HepG2 (cell line): ENCODE measurements at regions not wholly inside any gene's neighbourhood (a gene's known extent, or its start where the extent isn't known, plus 50 kb on each side); places are given as distances from the start of the nearest gene placed in this dataset.

Source experiments
- AHDC1 ChIP-seq: sonication (generic); formaldehyde crosslinking; IDR thresholded peaks from 2 replicates; pipeline ENCODE4 v1.5.1; 2020; ENCODE audit warnings: mild to moderate bottlenecking, missing genetic modification reagents, borderline replicate concordance
- IRX3 ChIP-seq: sonication (generic); formaldehyde crosslinking; IDR thresholded peaks from 2 replicates; pipeline ENCODE4 v1.8.1; 2023; ENCODE audit warnings: mild to moderate bottlenecking, low read depth, missing genetic modification reagents, borderline replicate concordance
- KMT2A ChIP-seq: sonication (generic); formaldehyde crosslinking; IDR thresholded peaks from 2 replicates; pipeline ENCODE4 v1.4.0; 2020; ENCODE audit warnings: missing genetic modification reagents
- MIER3 ChIP-seq: IDR thresholded peaks from 2 replicates; pipeline ENCODE4 v1.6.1; 2016; ENCODE audit warnings: missing compliant biosample characterization, borderline replicate concordance
- MTERF4 ChIP-seq: sonication (generic); formaldehyde crosslinking; IDR thresholded peaks from 2 replicates; pipeline ENCODE4 v1.8.0; 2023; ENCODE audit warnings: mild to moderate bottlenecking, missing genetic modification reagents
- MXI1 ChIP-seq: IDR thresholded peaks from 3 replicates; pipeline ENCODE4 v1.6.1; 2012; ENCODE audit warnings: low read depth, low read length, inconsistent platforms, borderline replicate concordance
- PAX8 ChIP-seq: sonication (generic); formaldehyde crosslinking; IDR thresholded peaks from 2 replicates; pipeline ENCODE4 v1.8.0; 2022; ENCODE audit warnings: mild to moderate bottlenecking, missing genetic modification reagents, borderline replicate concordance
- STAT5B ChIP-seq: sonication (generic); formaldehyde crosslinking; IDR thresholded peaks from 2 replicates; pipeline ENCODE4 v1.4.0; 2020; ENCODE audit warnings: missing genetic modification reagents
- ZNF124 ChIP-seq: sonication (generic); formaldehyde crosslinking; IDR thresholded peaks from 2 replicates; pipeline ENCODE4 v1.4.0; 2020; ENCODE audit warnings: missing genetic modification reagents
- ZNF709 ChIP-seq: sonication (generic); formaldehyde crosslinking; IDR thresholded peaks from 2 replicates; pipeline ENCODE4 v1.5.0; 2020; ENCODE audit warnings: mild to moderate bottlenecking, missing genetic modification reagents
- TF ChIP-seq, protein P1 (sequence below): sonication (generic); formaldehyde crosslinking; IDR thresholded peaks from 2 replicates; pipeline ENCODE4 v1.5.0; 2020; ENCODE audit warnings: missing genetic modification reagents
- TF ChIP-seq, protein P2 (sequence below): sonication (generic); formaldehyde crosslinking; IDR thresholded peaks from 2 replicates; pipeline ENCODE4 v1.8.0; 2022; ENCODE audit warnings: low read depth, missing genetic modification reagents
- TF ChIP-seq, protein P3 (sequence below): sonication (generic); formaldehyde crosslinking; IDR thresholded peaks from 2 replicates; pipeline ENCODE4 v1.4.0; 2020; ENCODE audit warnings: missing genetic modification reagents
- TF ChIP-seq, protein P4 (sequence below): sonication (generic); formaldehyde crosslinking; IDR thresholded peaks from 2 replicates; pipeline ENCODE4 v1.8.0; 2022; ENCODE audit warnings: mild to moderate bottlenecking, missing genetic modification reagents, moderate library complexity

DNA sequence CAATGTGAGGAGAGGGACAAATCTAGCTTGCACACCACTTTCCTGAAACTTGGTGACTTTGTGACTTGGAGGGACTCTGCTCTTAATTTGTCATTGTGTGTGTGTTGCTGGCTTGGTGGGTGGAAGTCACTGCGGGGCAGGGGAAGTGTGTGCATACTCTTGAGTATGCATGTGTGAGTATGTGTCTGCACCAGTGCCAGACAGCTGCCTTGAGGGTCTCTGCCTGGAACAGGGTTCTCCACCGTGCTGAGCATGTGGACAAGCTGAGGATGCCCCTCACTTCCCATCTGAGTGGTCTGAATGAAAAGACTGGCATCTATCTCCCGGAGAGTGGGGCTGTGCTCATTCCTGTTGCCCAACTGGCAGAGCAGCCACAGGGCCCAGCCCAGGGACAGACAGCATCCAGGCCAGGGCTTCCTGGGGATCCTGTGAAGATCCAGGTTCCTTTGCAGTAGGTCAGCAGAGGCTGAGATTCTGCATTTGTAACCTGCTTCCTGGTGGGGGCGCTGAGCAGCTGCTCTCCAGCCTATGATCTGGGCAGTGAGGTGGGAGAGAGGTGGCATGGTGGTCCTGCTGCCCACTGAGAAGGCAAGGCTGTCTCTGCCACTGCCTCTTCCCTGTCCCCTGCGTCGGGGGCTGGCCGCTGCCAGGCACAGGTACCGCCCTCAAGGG, 138.9 kb upstream of the HAAO start (continued):
- TF ChIP-seq AHDC1 (CRISPR knock-in tag): no peak
- TF ChIP-seq ZNF709 (CRISPR knock-in tag): no peak
- TF ChIP-seq MXI1: no peak
- TF ChIP-seq, protein P1, sequence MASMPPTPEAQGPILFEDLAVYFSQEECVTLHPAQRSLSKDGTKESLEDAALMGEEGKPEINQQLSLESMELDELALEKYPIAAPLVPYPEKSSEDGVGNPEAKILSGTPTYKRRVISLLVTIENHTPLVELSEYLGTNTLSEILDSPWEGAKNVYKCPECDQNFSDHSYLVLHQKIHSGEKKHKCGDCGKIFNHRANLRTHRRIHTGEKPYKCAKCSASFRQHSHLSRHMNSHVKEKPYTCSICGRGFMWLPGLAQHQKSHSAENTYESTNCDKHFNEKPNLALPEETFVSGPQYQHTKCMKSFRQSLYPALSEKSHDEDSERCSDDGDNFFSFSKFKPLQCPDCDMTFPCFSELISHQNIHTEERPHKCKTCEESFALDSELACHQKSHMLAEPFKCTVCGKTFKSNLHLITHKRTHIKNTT (CRISPR knock-in tag): no peak
- TF ChIP-seq, protein P2, sequence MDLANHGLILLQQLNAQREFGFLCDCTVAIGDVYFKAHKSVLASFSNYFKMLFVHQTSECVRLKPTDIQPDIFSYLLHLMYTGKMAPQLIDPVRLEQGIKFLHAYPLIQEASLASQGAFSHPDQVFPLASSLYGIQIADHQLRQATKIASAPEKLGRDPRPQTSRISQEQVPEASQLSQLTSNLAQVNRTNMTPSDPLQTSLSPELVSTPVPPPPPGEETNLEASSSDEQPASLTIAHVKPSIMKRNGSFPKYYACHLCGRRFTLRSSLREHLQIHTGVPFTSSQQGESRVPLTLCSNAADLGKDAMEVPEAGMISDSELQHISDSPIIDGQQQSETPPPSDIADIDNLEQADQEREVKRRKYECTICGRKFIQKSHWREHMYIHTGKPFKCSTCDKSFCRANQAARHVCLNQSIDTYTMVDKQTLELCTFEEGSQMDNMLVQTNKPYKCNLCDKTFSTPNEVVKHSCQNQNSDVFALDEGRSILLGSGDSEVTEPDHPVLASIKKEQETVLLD (CRISPR knock-in tag): no peak
- TF ChIP-seq, protein P3, sequence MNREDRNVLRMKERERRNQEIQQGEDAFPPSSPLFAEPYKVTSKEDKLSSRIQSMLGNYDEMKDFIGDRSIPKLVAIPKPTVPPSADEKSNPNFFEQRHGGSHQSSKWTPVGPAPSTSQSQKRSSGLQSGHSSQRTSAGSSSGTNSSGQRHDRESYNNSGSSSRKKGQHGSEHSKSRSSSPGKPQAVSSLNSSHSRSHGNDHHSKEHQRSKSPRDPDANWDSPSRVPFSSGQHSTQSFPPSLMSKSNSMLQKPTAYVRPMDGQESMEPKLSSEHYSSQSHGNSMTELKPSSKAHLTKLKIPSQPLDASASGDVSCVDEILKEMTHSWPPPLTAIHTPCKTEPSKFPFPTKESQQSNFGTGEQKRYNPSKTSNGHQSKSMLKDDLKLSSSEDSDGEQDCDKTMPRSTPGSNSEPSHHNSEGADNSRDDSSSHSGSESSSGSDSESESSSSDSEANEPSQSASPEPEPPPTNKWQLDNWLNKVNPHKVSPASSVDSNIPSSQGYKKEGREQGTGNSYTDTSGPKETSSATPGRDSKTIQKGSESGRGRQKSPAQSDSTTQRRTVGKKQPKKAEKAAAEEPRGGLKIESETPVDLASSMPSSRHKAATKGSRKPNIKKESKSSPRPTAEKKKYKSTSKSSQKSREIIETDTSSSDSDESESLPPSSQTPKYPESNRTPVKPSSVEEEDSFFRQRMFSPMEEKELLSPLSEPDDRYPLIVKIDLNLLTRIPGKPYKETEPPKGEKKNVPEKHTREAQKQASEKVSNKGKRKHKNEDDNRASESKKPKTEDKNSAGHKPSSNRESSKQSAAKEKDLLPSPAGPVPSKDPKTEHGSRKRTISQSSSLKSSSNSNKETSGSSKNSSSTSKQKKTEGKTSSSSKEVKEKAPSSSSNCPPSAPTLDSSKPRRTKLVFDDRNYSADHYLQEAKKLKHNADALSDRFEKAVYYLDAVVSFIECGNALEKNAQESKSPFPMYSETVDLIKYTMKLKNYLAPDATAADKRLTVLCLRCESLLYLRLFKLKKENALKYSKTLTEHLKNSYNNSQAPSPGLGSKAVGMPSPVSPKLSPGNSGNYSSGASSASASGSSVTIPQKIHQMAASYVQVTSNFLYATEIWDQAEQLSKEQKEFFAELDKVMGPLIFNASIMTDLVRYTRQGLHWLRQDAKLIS (CRISPR knock-in tag): no peak
- TF ChIP-seq, protein P4, sequence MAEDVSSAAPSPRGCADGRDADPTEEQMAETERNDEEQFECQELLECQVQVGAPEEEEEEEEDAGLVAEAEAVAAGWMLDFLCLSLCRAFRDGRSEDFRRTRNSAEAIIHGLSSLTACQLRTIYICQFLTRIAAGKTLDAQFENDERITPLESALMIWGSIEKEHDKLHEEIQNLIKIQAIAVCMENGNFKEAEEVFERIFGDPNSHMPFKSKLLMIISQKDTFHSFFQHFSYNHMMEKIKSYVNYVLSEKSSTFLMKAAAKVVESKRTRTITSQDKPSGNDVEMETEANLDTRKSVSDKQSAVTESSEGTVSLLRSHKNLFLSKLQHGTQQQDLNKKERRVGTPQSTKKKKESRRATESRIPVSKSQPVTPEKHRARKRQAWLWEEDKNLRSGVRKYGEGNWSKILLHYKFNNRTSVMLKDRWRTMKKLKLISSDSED (CRISPR knock-in tag): no peak
- TF ChIP-seq MTERF4 (CRISPR knock-in tag): no peak
- TF ChIP-seq PAX8 (CRISPR knock-in tag): no peak
- TF ChIP-seq IRX3 (CRISPR knock-in tag): no peak
- no peak; the same call in 1 of the 2 replicates for TF ChIP-seq ZNF124 (CRISPR knock-in tag)
- TF ChIP-seq STAT5B: no peak
- TF ChIP-seq KMT2A (CRISPR knock-in tag): peak; percentile 48; the same call in 1 of the 2 replicates
- peak; percentile 71; the same call in 1 of the 2 replicates for TF ChIP-seq MIER3
